ELR (cell line): ENCODE measurements at regions not wholly inside any gene's neighbourhood (a gene's known extent, or its start where the extent isn't known, plus 50 kb on each side); places are given as distances from the start of the nearest gene placed in this dataset.
"Not testable (repeated sequence)": the region's sequence is repeated elsewhere in the genome, so short reads cannot be mapped to it uniquely, and the experiment has no call there.

ENCODE experiments used
- DNase-seq: peaks from one replicate; pipeline ENCODE4 v3.0.0-alpha.2; 2015; ENCODE audit warnings: low read depth

DNA sequence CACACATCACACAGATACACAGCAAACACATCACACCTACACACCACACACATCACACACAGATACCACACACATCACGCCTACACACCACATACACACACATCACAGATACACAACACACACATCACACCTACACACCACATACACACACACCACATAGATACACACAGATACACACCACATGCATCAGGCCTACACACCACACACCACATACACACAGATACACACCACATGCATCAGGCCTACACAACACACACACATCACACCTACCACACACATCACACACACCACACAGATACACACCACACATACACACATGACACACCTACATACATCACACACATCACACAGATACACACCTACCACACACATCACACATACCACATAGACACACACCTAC, 158.8 kb downstream of the NDUFA10 start:
- DNase-seq = no peak

DNA sequence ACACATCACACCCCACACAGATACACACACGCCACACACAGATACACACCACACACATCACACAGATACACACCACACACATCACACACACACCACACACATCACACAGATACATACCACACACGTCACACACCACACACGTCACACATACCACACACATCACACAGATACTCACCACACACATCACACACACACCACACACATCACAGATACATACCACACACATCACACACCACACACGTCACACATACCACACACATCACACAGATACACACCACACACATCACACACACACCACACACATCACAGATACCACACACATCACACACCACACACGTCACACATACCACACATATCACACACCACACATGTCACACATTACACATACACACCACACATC, 159.3 kb downstream of the NDUFA10 start:
- not testable (repeated sequence) for DNase-seq

DNA sequence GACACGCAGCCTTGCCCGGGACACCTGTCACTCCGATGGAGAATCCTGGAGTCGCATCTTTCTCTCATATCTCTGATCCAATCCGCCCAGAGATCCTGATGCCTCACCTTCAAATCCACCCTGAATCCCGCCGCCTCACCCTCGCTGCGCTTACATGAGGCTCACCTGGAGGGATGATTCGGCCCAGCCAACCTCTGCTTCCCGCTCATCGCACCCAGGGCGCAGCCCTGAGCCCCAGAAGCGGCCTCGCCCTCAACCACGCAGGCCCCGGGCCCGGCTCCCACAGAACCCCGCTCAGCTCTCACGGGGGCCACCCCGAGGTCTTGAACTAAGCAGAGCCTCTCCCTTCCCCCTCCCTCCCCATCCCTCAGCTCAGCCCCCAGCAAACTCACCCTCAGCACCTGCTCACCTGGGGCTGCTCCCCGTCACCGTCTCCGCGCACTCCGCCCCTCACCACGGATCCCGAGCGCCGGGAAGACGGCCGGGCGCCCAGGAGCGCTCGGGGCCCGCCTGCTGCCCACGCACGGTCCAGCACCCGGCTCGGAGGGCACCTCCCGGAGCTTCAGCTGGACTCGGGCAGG, 160.0 kb downstream of the NDUFA10 start:
- DNase-seq = no peak

DNA sequence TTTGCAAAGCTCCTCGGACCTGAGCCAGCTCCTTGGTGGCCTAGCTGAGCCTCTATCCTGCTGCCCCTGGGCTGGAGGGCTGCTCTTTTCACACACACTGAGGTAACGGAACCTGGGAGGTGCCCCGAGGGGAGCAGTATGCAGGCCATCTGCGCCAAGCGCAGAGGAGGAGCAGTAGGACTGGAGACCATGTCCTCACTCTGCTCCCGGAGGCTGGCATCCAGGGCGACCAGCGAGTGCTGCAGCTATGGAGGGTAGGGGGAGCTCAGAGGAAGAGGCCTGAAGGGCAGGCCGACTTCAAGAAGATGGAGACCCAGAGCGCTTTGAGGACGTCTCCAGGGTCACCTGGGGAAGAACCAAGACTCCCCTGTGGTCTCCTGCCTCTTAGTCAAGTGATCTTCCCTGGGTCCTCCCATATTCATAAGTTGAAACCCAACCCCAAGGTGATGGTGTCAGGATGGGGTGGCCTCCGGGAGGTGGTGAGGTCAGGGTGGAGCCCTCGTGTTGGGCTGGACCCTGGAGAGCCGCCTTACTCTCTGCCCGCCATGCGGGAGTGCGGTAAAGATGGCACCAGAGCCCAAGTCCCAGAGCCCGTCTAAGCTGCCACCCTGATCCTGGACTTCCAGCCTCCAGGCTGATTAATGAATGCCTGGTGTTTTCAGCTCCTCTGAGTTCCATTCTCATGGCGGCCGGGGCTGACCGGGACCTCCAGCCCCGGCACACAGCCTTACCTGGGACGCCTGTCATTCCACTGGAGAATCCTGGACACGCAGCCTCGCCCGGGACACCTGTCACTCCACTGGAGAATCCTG, 160.7 kb downstream of the NDUFA10 start:
- no peak for DNase-seq

DNA sequence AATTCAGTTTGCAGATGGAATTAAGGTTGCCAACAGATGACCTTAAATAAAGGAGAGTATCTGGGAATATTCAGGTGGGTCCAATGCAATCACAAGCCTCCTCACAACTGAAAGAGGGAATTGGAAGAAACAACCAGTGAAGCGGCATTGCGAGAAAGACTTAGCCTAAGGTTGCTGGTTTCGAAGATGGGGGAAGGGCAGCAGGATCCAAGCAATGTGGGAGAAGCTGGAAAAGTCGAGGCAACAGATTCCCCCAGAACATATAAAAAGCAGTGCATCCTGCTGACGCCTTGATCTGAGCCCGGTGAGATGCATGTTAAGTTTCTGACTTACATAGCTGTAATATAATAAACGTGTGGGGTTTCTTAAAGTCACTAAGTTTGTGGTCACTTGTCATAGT, 162.5 kb downstream of the NDUFA10 start:
- DNase-seq = no peak

DNA sequence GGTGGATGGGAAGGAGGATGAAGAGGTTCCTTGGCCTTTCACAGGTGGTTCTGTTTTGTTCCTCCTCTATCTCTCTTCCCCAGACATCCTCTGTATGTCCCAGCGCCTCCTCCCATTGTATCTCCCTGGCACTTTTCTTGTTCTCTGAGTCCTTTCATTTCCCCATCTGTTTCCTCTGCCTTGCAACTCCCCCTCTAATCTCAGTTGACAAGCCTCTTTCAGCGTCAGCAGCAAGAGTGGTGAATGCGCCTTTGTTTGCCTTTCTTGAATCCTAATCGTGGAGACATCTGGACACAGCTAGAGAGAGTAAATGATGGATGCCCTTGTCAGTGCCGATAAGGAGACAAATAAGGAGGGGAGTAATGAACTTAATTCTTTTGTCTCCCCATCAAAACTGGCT, 167.0 kb downstream of the NDUFA10 start:
- DNase-seq = no peak

DNA sequence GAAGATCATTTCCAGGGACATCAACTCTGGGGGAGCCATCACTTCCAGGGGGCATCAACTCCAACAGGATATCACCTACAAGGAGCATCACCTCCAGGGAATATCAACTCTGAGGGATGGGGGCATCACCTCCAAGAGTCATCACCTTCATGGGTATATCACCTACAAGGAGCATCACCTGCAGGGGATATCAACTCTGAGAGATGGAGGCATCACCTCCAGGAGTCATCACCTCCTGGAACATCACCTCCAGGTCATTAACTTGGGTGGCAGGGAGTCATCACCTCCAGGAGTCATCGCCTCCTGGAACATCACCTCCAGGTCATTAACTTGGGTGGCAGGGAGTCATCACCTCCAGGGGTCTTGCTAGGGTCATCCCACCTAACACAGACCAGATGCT, 167.6 kb downstream of the NDUFA10 start:
- DNase-seq = no peak

DNA sequence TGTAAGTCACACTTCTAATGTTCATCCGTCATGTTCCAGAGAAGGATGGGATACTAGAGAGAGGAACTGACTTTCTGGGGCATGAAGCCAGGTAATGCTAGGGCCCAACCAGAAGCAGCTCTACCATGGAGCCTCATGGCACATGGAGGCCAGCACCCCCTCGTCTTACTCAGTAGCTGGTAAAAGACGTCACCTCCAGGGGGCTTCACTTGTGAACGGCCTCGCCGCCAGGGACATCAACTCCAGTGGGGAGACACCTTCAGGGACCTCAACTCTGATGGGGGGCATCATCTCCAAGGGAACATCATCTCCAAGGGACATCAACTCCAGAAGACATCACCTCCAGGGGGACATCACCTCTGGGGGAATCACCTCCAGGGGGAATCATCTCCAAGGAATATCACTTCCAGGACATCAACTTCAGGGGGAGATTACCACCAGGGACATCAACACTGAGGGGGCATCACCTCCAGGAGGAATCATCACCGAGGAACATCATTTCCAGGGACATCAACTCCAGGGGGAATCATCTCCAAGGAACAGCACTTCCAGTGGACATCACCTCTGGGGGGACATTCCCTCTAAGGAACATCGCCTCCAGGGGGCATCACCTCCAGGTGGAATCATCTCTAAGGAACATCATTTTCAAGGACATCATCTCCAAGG, 168.4 kb downstream of the NDUFA10 start:
- no peak for DNase-seq

DNA sequence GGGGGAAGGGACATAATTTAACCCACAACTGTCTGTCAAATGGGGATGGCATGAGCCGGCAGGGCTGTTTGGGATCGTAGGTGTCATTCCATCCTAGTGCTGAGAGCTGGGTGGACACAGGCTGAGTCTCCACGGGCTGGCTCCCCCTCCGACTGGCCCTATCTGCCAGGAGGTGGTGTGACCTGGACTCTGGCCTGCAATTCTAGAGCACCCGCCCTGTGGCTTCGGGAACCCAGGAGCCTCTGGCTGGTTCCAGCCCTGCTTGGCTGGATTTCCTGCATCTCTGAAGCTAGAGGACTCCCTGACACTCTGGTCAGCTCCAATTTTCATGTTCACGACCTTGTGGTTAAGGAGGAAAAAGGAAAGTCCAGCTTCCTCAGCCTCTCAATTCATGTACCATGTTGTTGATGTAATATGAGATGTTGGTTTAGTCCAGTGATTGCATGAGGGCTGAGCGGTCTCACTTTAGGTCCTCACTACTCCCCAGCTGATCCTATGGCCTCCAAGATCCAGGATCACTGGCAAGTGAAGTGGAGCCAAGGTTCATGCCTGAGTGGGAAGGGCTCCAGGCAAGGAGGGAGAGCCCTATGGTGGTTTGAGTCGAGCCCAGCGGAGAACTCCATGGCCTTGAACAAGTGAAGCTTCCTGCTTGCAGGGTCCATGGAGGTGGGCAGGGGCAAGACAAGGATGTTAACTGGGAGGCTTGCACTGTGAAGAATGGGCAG, 169.1 kb downstream of the NDUFA10 start:
- no peak for DNase-seq

DNA sequence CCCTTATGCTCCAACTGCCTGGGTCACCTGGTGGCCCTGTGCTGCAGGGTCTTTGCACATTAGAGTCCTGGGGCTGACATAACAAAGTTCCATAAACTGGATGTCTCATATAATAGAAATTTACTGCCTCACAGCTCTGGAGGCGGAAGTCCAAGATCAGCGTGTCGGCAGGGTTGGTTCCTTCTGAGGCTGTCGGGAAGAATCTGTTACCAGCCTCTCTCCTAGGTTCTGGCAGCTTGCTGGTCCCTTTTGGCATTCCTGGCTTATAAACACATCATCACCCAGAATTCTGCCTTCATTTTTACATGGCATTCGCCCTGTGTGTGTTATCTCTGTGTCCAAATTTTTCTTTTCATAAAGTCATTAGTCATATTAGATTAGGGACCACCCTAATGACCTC, 170.5 kb downstream of the NDUFA10 start:
- no peak for DNase-seq

DNA sequence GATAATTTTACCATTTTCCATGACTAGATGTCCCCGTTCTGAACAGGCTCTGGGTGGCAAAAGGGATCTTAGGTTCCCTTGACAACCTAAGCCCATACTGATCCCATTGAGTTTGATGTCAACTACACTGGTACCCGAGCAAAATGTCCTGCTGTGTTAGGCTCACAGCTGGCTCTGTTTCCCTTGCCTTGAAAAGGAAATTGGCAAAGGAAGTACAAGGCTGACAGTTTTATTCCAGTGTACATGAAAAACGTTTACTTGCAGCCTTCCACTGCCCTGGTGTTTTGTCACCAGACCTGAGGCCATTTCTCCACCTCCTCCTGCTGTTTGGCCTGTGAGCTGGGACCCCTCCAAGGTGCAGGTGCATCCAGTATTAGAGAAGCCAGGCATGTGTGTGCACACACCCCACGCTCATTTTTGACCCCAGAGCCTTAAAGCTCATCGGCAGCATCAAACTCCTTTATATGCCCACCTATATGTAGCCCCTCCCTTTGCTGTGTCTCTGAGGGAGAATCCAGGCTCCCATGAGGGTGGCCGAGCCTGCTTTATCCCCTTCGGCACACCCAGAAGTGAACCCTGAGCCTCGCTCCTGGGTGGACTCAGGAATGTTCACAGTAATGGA, 171.3 kb downstream of the NDUFA10 start:
- DNase-seq = no peak

DNA sequence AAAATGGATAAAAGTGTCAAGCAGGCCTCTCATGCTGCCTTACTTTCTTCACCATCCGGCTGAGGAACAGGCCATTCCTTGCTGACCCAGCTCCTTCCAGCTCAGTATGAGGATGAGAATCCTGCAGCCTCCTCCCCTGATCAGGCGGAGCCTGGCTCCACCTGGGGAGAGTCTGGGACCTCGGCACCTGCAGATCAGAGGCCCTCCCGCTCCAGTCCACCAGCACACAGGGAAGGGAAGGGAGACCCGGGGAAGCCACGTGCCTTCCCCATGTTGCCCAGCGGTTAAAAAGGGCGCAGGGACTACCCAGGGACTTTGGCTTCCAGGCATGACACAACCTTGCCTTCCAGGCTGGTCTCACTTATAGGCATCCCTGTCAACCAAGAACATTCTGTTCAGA, 172.0 kb downstream of the NDUFA10 start:
- DNase-seq = no peak

DNA sequence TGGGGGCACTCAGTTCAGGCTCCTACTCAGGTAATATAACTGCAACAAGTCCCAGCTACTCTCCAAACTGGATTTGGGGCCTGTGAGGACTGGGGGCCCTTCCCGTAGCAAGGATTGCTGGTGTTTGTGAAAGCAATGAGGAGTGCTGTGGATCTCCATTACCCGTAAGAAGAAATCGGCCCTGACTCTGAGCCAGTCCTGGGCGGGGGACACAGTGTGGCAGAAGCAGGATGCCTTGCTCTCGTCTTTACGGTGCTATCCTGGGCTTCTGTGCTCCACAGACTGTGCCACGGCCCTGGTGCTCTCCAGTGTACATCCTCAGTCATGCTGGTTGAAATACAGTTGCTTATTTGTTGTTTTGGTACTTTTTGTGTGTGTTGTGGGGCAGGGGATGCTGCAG, 172.9 kb downstream of the NDUFA10 start:
- no peak for DNase-seq

DNA sequence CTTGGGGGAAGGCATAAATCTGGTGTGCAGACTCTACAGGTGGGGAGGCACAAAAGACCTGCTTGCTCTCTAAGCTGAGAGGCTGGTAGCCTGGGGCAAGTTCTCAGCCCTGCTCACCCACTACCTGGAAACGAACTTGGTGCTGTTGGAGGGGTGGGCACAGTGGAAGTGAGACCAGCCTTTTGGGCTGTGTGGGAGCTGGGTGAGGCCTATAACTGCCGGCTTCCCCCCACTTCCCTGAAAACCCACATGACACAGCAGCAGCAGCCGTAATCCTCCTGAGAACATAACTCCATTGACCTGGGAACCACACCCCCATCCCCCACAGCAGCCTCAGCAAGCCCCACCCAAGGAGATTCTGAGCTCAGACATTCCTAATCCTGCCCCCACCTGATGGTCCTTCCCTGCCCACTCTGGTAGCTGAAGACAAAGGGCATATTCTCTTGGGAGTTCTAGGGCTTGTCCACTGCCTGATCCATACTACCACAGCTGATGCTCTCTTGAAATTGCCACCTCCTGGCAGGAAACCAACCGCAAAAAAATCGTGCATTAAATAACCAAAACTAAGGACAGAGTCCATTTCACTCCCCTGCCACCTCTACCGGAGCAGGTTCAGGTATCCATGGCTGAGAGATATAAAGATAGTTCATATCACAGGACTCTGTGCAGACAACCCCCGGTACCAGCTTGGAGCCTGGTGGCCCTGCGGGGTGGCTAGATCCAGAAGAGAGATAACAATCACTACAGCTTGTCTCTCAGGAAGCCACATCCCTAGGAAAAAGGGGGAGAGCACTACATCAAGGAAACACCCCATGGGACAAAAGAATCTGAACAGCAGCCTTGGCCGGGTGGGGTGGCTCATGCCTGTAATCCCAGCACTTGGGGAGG, 178.1 kb downstream of the NDUFA10 start:
- no peak for DNase-seq

DNA sequence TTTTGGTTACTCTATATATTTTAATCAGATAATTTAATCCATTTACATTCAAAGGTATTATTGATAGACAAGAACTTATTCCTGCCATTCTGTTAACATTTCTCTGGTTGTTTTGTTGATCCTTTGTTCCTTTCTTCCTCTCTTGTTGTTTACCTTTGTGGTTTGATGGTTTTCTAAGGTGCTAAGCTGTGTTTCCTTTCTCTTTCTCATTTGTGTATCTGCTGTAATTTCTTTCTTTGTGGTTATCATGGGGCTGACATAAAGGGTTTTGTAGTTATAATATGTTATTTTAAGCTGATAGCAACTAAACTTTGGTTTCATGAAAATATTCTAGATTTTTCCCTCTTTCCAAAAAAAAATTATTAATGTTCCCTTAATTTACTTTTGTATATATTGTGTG, 179.2 kb downstream of the NDUFA10 start:
- no peak for DNase-seq

DNA sequence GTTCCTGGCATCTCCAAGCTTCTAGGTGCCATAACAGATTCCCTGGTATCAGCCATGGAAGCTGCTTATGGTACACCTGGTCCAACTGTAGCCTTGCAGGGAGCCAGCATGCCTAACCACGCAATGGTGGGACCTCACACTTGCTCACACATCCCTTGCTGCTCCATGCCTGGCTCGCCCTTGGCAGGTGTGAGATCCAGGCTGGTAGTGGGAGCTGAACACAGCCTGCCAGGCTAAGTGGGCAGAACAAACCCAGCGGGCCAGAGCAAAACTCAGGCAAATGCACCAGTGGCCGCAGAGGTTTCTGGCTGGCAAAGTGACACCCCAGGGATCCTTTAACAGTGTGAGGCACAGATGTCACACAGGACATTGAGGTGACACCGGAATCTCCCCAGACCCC, 185.8 kb downstream of the NDUFA10 start:
- DNase-seq = no peak

DNA sequence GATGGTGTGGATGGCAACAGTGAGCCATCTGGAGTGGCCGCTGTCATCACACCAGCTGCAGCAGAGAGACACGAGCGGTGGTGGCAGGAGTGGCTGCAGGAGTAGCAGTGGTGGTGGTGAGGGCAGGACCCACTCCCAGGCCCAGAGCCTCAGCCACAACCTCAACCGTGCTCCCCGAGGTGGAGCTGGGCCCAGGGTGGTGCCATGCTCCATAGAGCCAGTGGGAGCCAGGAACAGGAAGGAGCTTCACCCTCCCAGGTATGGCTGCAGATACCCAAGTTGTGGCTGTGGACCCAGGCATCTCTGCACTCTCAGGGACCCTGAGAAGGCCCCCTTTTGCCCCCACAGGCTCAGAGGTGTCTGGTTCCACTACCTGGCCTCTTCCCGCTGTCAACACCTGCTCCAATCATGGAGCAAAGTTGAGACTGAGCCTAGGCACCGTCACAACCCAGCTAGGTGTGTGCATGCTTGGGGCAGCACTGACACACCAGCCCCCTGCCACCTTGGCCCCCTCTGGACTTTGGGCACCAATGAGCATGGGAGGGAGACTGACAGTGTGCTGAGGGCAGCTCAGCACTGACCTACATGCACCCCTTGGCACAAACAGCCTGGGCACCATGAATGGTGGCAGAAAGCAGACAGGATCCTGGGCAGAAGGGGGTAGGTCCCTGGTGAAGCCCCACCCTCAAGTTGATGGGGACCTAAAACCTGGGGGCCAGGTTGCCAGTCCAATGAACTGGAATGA, 188.9 kb downstream of the NDUFA10 start:
- DNase-seq = no peak

DNA sequence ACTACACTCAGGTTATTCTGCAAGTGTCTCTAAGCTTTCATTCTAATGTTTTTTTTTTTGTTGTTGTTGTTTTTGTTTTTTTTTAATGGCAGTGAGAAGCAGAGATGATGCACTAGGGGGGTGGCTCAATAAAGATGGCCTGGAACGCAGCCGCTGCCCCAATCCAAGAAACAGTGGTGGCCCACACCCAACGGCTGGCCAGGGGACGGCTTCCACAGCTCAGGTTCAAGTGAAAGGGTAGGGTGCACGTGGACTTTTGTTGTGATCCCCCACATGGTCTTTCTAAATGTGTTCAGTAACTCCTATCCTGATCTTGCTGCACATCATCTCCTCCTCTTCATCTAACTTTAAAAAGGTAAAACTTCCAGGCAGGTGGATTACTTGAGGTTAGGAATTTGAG, 190.1 kb downstream of the NDUFA10 start:
- no peak for DNase-seq

DNA sequence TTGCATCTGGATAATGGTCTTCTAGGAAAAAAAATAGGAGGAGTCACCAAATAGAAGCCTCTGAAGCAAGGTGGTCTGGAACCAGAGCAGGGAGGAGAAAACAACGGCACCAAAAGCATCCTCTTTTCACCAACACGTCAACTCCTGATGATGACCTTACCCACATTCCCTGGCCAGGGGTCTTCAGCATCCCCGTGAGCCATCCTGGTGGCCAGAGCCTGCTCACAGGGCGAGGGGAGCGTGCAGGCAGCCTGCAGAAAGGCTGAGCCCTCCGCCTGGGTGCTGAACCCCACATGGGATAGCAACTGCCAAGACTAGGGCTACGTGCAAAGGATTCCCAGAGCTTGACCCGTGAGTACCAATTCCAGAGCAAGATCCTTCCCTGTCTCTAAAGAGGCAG, 191.0 kb downstream of the NDUFA10 start:
- no peak for DNase-seq

DNA sequence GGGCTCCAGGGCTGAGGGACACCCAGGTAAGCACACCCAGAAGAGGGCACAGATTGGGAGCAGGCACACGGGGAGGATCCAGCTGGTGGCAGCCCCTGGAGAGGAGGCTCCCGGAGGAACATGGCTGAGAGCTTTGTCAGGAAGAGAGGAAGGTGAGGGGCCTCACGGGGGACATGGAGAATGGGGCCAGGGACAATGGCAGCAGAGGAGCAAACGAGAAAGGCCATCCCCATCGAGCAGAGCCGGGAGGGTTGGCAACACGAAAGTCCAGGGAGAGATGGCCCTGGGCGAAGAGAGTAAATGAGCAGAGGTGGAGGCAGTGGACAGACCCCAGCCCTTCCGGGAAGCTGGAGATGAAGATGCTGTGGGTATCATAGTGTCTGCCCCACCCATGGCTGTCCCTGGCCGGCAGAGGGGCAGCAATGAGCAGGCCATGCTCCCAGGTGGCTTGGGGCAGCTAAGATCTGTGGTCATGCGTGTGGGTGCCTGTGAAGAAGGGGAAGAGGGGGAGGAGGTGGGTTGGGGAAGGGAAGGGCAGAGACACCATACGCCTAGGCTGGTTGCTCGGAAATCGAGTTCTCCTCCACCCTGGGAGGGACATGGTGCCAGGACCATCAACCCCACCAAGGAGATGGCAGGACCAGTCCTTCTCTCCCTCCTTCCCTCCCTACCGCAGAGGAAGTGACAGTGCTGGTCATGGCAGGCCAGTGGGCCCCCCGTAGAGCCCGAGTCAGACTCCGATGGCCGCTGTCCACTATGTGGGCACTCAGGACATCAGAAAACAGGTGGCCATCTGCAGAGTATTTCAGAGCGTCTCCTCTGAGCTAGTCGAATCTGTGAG, 191.7 kb downstream of the NDUFA10 start:
- no peak for DNase-seq
